GM23338 (cell line): ENCODE measurements at regions not wholly inside any gene's neighbourhood (a gene's known extent, or its start where the extent isn't known, plus 50 kb on each side); places are given as distances from the start of the nearest gene placed in this dataset.

Experiments used
- ATAC-seq: fragments of 200-7000 bp; cut with Tn5 transposase; 3 replicates; pipeline ENCODE4 v1.9.1; 2020
- DNase-seq: peaks from one replicate; pipeline ENCODE4 v3.0.0-alpha.2; 2015; ENCODE audit warnings: low spot score
- H2AFZ ChIP-seq: fragments of 200-600 bp; sonication (generic); 2 replicates; pipeline ENCODE4 v1.8.0; 2016; ENCODE audit warnings: antibody characterized with exemption, mild to moderate bottlenecking, moderate library complexity
- H3F3A ChIP-seq: fragments of 200-600 bp; sonication (generic); replicated peaks from 2 replicates; pipeline ENCODE4 v1.8.0; 2017; ENCODE audit warnings: antibody characterized with exemption, mixed run types, low read depth
- H3K27ac ChIP-seq: fragments of 200-600 bp; sonication (generic); 2 replicates; pipeline ENCODE4 v1.6.1; 2016; ENCODE audit warnings: low read depth
- H3K27me3 ChIP-seq: fragments of 200-600 bp; sonication (generic); 2 replicates; pipeline ENCODE4 v1.8.0; 2016; ENCODE audit warnings: mild to moderate bottlenecking, mixed run types, moderate library complexity; ENCODE audit not compliant: insufficient read depth
- H3K36me3 ChIP-seq: fragments of 200-600 bp; sonication (generic); 2 replicates; pipeline ENCODE4 v1.8.0; 2016; ENCODE audit warnings: mild to moderate bottlenecking; ENCODE audit not compliant: insufficient read depth
- H3K4me1 ChIP-seq: fragments of 200-600 bp; sonication (generic); 2 replicates; pipeline ENCODE4 v1.8.0; 2016; ENCODE audit warnings: mild to moderate bottlenecking, moderate library complexity; ENCODE audit not compliant: insufficient read depth
- H3K4me2 ChIP-seq: fragments of 200-600 bp; sonication (generic); 2 replicates; pipeline ENCODE4 v1.7.1; 2017; ENCODE audit warnings: mixed run types
- H3K4me3 ChIP-seq: fragments of 200-600 bp; sonication (generic); 2 replicates; pipeline ENCODE4 v1.6.1; 2016; ENCODE audit warnings: mixed run types
- H3K79me2 ChIP-seq: fragments of 200-600 bp; sonication (generic); replicated peaks from 2 replicates; pipeline ENCODE4 v1.8.0; 2017; ENCODE audit warnings: mild to moderate bottlenecking; ENCODE audit not compliant: insufficient read depth
- H3K9me2 ChIP-seq: fragments of 200-600 bp; sonication (generic); 2 replicates; pipeline ENCODE4 v1.8.0; 2017; ENCODE audit not compliant: insufficient read depth
- H4K20me1 ChIP-seq: fragments of 200-600 bp; sonication (generic); replicated peaks from 2 replicates; pipeline ENCODE4 v1.8.0; 2017; ENCODE audit warnings: mild to moderate bottlenecking; ENCODE audit not compliant: insufficient read depth
- H3K27ac Mint-ChIP-seq: 2 replicates; pipeline ENCODE4 v1.8.0; 2020; ENCODE audit warnings: inconsistent platforms, mild to moderate bottlenecking, moderate library complexity, mixed read lengths
- H3K27me3 Mint-ChIP-seq: 3 replicates; pipeline ENCODE4 v1.8.0; 2022; ENCODE audit warnings: low read depth, mild to moderate bottlenecking, moderate library complexity, mixed read lengths, inconsistent platforms; ENCODE audit not compliant: insufficient read depth, poor library complexity
- H3K36me3 Mint-ChIP-seq: 3 replicates; pipeline ENCODE4 v1.8.0; 2021; ENCODE audit warnings: low read depth, mild to moderate bottlenecking, inconsistent platforms, moderate library complexity, mixed read lengths
- H3K4me1 Mint-ChIP-seq: 3 replicates; pipeline ENCODE4 v1.8.0; 2020; ENCODE audit warnings: mild to moderate bottlenecking, inconsistent platforms, mixed read lengths
- H3K4me3 Mint-ChIP-seq: 3 replicates; pipeline ENCODE4 v1.8.0; 2021; ENCODE audit warnings: moderate library complexity, mild to moderate bottlenecking, inconsistent platforms, mixed read lengths
- H3K9me3 Mint-ChIP-seq: 3 replicates; pipeline ENCODE4 v1.8.0; 2020; ENCODE audit warnings: moderate library complexity, mild to moderate bottlenecking, inconsistent platforms, mixed read lengths
- CREB1 ChIP-seq: fragments of 250-450 bp; sonication (Bioruptor Pico); IDR thresholded peaks from 2 replicates; pipeline ENCODE4 v1.5.0; 2020; ENCODE audit warnings: low read depth, mild to moderate bottlenecking, moderate library complexity
- ETS1 ChIP-seq: IDR thresholded peaks from 2 replicates; pipeline ENCODE4 v1.6.1; 2016; ENCODE audit warnings: antibody characterized with exemption
- EZH2 ChIP-seq: fragments of 200-600 bp; sonication (generic); IDR thresholded peaks from one replicate; pipeline ENCODE4 v1.8.0; 2017; ENCODE audit warnings: antibody characterized with exemption, mild to moderate bottlenecking, low read depth; ENCODE audit not compliant: unreplicated experiment
- EZH2phosphoT487 ChIP-seq: fragments of 200-600 bp; sonication (generic); IDR thresholded peaks from one replicate; pipeline ENCODE4 v1.8.1; 2018; ENCODE audit warnings: antibody characterized with exemption; ENCODE audit not compliant: unreplicated experiment
- JUNB ChIP-seq: IDR thresholded peaks from one replicate; pipeline ENCODE4 v1.6.1; 2016; ENCODE audit warnings: antibody characterized with exemption; ENCODE audit not compliant: unreplicated experiment
- NANOG ChIP-seq: IDR thresholded peaks from 2 replicates; pipeline ENCODE4 v1.6.1; 2016; ENCODE audit warnings: antibody characterized with exemption, borderline replicate concordance
- POLR2AphosphoS5 ChIP-seq: IDR thresholded peaks from 2 replicates; pipeline ENCODE4 v1.6.1; 2016; ENCODE audit warnings: antibody characterized with exemption, low read depth
- REST ChIP-seq: IDR thresholded peaks from one replicate; pipeline ENCODE4 v1.6.1; 2018; ENCODE audit warnings: antibody characterized with exemption; ENCODE audit not compliant: unreplicated experiment
- STAT1 ChIP-seq: IDR thresholded peaks from one replicate; pipeline ENCODE4 v1.6.1; 2016; ENCODE audit warnings: antibody characterized with exemption; ENCODE audit not compliant: unreplicated experiment
- ZNF114 ChIP-seq: fragments of 250-450 bp; sonication (Bioruptor Pico); IDR thresholded peaks from 2 replicates; pipeline ENCODE4 v1.5.0; 2020; ENCODE audit warnings: mild to moderate bottlenecking, moderate library complexity
- ZNF331 ChIP-seq: fragments of 250-450 bp; sonication (Bioruptor Pico); IDR thresholded peaks from 2 replicates; pipeline ENCODE4 v1.5.0; 2020; ENCODE audit warnings: low read depth, mild to moderate bottlenecking, moderate library complexity
- ZNF462 ChIP-seq: fragments of 250-450 bp; sonication (Bioruptor Pico); IDR thresholded peaks from 2 replicates; pipeline ENCODE4 v1.5.0; 2020; ENCODE audit warnings: mild to moderate bottlenecking, moderate library complexity
- TF ChIP-seq, protein P1 (sequence below), 2 experiments: fragments of 200-600 bp in 1 of 2; sonication (generic) in 1 of 2; conservative IDR thresholded peaks; 2 replicates each; pipeline versions ENCODE4 v1.5.1 to v1.6.1; 2016 to 2017; ENCODE audit warnings: antibody characterized with exemption in 2 of 2, low read depth in 2 of 2, mild to moderate bottlenecking in 2 of 2, moderate library complexity in 1 of 2

DNA sequence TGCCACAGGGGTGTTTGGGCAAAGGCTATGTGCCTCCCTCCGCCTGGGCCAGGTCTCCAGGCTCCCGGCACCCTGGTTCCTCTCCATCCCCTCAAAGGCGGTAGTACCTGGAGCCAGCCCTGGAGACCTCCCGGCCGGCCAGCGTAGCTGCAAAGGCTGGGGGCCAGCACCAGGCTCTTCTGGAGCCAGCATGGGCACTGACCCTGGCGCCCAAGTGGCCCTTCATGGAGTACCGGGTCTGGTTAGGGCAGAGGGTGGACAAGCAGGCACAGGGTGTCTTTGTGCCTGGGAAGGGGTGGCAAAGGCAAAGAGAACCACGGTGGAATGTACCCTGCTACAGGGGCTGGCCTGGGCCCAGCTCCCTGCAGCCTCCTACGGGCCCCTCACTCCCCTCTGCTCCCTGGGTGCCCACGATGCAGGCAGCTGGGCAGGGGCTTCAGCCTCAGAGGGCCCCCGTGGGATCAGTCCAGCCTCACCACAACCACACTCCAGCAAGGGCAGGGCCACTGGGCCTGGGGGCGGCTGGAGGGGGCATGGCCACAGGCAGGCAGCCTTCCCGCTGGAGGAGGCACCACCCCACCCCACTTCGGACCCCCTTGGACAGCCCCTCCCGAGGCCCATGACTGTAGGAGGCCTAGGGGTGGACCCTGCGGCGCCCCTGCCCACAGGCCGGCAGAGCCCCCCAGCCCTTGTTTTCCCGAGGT is 112.9 kb upstream of the NKX1-1 start:
- ATAC-seq (no peak), DNase-seq (no peak)
- no peaks in the 10 kb centered on the region for H4K20me1 ChIP-seq
- peaks cover 17% of the 10 kb centered on the region for H3K27me3 Mint-ChIP-seq
- no peaks in the 10 kb centered on the region; the same call in 2 of the 3 replicates for H3K36me3 Mint-ChIP-seq
- peaks cover 2% of the 10 kb centered on the region; the same call in 1 of the 3 replicates for H3K4me1 Mint-ChIP-seq
- no peaks in the 10 kb centered on the region for H3K36me3 ChIP-seq
- no peak overlapping the region for H3K27ac ChIP-seq
- no peaks in the 10 kb centered on the region for H3K4me1 ChIP-seq
- TF ChIP-seq EZH2 (no peak), REST (no peak), STAT1 (no peak), NANOG (no peak), ZNF331 (CRISPR knock-in tag) (no peak), POLR2AphosphoS5 (no peak), ZNF462 (CRISPR knock-in tag) (no peak), ETS1 (no peak), CREB1 (no peak), EZH2phosphoT487 (no peak), JUNB (no peak), ZNF114 (CRISPR knock-in tag) (no peak)
- TF ChIP-seq, protein P1, sequence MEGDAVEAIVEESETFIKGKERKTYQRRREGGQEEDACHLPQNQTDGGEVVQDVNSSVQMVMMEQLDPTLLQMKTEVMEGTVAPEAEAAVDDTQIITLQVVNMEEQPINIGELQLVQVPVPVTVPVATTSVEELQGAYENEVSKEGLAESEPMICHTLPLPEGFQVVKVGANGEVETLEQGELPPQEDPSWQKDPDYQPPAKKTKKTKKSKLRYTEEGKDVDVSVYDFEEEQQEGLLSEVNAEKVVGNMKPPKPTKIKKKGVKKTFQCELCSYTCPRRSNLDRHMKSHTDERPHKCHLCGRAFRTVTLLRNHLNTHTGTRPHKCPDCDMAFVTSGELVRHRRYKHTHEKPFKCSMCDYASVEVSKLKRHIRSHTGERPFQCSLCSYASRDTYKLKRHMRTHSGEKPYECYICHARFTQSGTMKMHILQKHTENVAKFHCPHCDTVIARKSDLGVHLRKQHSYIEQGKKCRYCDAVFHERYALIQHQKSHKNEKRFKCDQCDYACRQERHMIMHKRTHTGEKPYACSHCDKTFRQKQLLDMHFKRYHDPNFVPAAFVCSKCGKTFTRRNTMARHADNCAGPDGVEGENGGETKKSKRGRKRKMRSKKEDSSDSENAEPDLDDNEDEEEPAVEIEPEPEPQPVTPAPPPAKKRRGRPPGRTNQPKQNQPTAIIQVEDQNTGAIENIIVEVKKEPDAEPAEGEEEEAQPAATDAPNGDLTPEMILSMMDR (conservative IDR thresholded peaks at IDR 0.05; ENCODE audit: low read depth in 2 of 2): no peak
- peaks cover 7% of the 10 kb centered on the region for H3K27me3 ChIP-seq
- H3K9me2 ChIP-seq: peaks cover 12% of the 10 kb centered on the region
- no peaks in the 10 kb centered on the region for H3K79me2 ChIP-seq
- no peak overlapping the region for H3K4me2 ChIP-seq
- H2AFZ ChIP-seq: no peak overlapping the region
- no peak overlapping the region for H3K4me3 ChIP-seq
- H3K27ac Mint-ChIP-seq: no peak overlapping the region
- peaks cover 3% of the 10 kb centered on the region; the same call in 2 of the 3 replicates for H3K9me3 Mint-ChIP-seq
- no peaks in the 10 kb centered on the region for H3F3A ChIP-seq
- H3K4me3 Mint-ChIP-seq: no peak overlapping the region
